Astrocyte (in vitro differentiated cells and primary cell): ENCODE measurements at regions not wholly inside any gene's neighbourhood (a gene's known extent, or its start where the extent isn't known, plus 50 kb on each side); places are given as distances from the start of the nearest gene placed in this dataset.

Source experiments
- CTCF ChIP-seq: IDR thresholded peaks from 2 replicates; pipeline ENCODE4 v1.5.1; 2011; ENCODE audit warnings: low read depth, mild to moderate bottlenecking, inconsistent platforms, low read length, moderate library complexity; ENCODE audit not compliant: insufficient read depth
- EZH2 ChIP-seq: IDR thresholded peaks from 2 replicates; pipeline ENCODE4 v1.6.1; 2012; ENCODE audit warnings: mild to moderate bottlenecking, low read length, inconsistent platforms; ENCODE audit not compliant: insufficient read depth

GRCh38 chr5:118257066-118257465, 731.3 kb downstream of the DTWD2 start:
- TF ChIP-seq CTCF: no peak
- no peak for TF ChIP-seq EZH2
